GM19324 (cell line): ENCODE measurements at regions not wholly inside any gene's neighbourhood (a gene's known extent, or its start where the extent isn't known, plus 50 kb on each side); places are given as distances from the start of the nearest gene placed in this dataset.

ENCODE experiments used
- ATAC-seq: cut with Tn5 transposase; IDR thresholded peaks from one replicate; pipeline ENCODE4 v1.9.1; 2021; ENCODE audit warnings: mild to moderate bottlenecking, moderate library complexity; ENCODE audit not compliant: unreplicated experiment, low FRiP score

DNA sequence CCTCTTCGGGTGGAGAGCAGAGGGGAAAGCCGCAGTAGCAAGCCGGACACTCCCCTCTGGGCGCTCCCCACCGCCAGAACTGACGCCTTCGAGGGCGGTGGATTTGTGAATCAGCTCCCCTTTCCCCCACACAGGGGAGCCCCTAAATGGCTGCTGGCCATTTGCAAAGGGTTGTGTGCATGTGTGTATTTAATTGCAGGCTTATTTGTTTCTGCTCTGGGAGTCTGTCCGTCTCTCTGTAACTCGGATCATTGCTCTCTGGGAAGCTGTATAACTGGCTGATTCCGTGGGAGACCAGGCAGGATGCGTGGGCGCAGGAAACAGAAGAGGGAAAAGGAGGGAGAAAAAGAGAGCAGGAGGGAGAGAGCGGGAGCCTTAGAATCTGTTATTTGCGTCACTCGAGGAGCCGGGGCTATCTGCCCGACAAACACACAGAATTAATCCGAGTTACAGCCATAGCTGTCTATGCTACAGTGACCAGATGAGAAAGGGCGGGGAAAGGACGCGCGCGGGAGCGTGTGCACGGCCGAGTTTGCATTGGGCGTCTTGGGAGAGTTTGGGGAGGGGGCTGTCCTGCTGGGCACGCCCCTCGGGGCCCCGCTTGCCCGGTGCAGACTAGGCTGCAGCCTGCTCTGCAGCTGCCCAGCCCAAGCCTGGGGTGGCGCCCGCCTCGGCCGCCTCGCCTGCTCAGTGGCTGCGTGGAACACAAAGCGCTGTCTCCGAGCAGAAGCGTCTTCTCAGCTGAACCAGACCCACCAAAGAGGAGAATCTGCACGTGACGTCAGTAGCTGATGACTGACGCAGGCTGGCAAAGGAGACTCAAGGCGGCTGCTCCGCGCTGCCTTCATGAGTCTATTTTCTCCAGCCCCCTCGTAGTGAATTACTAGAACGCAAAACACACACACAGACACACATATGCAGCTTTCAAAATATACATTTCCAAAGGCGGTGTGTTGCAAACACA is 105.3 kb upstream of the HSD17B12 start:
- ATAC-seq = no peak

DNA sequence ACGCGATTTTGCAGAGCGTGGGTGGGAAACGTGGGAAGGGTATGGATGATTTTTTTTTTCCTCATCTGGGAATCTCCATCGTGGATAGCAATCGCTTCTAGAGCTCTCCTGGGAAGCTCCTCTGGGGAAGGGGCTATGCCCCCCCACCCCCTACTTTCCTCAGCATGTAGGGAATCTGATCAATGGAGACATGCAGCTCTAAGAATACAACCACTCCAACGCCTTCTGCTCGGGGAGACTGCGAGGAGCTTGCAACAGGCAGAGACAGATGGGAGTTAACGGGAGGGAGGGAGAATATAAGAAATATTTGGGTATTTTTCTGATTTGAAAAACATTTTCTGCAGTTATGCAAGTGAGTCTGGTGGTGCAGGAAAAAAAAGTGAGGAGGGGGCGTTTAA is 104.6 kb upstream of the HSD17B12 start:
- ATAC-seq = no peak

DNA sequence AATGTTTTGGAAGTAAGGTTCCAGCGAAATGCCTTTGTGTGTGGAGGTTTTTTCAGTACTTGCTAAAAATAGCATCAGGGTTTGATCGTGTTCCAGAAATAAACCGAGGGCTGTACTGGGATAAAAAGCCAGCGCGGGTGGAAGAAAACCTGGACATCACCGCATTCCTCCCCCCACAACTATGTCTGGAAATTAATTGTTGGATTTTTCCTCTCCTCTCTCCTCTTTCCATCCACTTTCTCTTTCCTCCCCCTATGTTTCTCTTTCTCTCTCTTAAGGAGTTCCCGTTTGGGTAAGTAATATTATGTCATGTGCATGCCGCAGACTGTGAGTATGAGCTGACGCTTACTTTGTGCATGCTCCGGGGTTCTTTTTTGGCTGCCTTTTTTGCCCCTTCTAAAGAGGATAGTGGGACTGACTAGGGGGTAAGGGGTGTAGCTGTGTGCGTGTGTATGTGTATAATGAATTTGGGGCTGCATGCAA is 104.2 kb upstream of the HSD17B12 start:
- ATAC-seq = no peak

DNA sequence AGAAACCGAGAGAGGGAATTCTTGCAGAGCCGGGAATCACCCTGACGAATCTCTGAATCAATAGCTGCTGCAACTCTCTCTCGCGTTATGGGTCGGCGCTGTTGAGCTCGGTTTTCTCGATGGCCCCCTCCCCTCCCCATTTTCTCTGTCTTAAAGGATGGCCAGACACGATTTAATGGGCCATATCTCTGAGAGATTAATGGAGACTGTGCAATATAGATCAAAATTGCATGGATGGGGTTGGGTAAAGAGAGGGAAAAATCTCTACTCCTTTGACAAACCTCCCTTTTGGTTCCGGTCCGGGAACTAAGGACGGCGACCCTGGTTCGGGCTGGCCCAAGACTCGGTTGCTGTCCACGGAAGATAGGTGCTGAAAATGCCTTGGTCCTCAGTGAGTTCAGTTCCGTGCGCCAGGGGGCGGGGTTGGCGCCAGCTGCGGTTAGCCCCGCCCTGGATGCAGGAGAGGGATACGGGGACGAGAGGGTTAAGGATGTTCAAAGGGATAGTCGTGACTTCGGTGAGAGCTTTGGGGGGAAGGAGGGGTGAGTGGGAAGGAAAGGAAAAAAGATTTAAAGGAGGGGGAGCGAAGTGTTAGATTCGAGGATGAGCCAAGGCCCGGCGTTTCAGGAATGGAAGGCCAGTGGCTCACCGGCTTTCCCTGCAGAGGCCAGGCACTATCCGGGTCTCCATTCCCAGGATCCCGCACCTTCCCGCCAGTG is 103.6 kb upstream of the HSD17B12 start:
- ATAC-seq = no peak

GRCh38 chr11:43577566-43578264 is 102.8 kb upstream of the HSD17B12 start:
- ATAC-seq = no peak

GRCh38 chr11:43578346-43579170 is 102.0 kb upstream of the HSD17B12 start:
- no peak for ATAC-seq

DNA sequence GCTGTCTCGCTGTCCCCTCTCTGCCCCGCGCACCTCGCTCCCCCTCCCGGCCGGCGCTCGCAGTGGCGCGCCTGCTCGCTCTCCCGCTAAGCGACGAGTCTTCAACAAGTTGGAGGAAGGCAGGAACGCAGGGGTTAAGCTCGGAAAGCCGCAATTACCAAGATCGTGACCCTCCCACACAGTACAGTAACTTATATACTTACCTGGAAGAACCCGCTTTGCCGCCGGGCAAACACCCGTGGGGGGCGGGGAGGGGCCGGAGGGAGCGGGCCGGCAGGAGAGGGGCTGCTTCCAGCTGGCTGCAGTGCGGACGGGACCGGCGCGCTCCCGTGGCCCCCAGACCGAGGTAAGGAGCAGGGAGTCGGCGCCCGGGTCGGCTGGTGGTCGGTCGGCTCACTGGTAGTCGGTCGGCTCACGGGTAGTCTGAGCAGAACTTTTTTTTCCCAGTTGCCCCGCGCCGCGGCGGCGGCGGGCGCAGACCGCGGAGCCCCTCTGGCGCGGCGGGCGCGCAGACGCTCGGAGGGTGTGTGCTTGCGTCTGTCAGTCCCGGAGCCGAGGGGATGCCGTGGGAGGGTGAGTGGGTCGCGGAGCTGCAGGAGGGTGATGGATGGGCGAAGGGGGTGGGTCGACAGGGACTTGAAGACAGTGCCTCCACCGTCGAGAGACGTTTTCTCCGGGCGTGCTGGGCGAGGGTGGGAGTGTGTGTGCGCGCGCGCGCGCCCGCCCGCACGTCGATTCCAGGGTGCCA is 101.2 kb upstream of the HSD17B12 start:
- ATAC-seq = peak; percentile 48

DNA sequence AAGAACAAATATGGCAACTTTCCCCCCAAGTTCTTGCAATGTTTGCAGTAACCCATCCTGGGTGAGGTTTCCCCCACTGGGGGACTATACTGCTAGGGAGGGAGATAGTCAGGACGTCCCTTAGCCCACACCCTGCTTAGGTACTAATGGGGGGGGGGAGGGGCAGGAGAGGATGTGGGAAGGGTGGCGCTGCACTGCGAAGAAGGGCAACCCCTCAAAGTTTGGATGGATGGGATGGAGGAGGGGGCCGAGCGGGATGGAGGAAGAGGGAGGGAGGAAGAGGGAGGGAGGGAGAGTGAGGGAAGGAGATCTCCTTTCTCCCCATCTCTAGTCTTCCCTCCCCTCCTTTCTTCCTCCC is 100.6 kb upstream of the HSD17B12 start:
- ATAC-seq = no peak

DNA sequence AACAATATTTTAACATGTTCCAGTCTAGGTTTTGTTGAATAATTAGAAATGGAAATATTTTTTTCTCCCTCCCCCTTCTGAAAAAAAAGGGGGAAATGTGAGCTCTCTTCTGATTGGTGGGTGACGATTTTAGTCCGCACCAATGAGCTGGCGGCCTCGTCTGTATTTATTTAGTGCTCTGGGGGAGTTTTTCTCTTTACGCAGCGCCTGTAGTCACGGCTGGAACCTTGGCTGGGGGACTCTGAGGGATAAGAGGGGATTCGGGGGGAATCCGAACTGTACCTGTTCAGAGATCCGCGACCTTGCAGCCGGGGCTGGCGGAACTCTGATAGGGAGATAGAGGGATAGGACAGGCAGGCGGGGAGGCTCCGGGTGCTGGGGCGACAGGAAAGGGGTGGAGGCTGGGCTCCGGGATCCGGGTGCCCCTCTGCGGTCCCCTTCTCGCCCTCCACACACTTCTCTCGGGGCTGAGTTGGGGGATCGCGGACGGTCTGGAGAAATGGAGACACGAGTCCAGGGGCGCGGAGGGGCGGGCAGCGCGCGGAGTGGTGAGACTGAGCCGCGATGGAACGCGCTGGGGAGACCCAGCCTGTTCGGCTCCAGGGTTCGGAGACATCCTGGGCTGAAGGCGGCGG is 99.7 kb upstream of the HSD17B12 start:
- no peak for ATAC-seq

GRCh38 chr11:43581370-43582023 is 99.0 kb upstream of the HSD17B12 start:
- ATAC-seq = no peak

DNA sequence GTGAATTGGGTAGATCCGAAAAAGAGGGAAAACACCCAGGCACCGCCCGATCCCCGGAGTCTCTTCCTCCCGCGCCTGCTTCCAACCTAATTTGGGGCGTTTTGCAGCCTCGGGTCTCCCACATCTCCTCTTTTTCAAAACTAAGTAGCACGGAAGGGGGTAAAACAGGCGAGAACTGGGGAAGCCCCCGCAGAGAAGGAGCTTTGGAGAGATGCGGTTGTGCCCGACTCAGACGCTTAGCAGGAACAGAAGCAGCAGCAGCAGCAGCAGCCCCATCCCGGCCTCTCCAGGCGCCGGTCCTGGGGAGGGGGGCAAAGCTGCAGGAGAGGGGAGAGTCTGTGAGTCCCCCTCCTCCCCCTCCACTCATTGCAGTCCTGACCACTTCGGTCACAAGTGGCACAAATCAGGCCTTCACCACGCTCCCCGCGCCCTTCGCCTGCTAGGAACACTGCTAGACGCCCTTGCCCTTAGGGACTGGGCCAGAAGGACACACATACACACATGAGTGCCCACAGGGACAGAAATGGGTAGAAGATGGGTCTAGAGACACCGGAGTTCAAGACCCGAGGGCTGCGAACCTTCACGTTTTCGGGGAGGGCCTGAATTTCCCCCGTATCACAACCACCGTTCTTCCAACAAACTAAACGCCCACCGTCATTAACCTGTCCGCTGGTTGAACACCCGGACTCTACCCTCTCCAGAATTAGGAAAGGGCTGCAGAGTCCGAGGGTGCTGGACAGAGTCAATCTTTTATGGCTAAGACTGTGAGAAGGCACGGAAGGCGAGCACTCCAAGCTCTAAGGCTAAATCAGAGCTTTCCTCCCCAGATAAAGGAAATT is 98.3 kb upstream of the HSD17B12 start:
- ATAC-seq = no peak

DNA sequence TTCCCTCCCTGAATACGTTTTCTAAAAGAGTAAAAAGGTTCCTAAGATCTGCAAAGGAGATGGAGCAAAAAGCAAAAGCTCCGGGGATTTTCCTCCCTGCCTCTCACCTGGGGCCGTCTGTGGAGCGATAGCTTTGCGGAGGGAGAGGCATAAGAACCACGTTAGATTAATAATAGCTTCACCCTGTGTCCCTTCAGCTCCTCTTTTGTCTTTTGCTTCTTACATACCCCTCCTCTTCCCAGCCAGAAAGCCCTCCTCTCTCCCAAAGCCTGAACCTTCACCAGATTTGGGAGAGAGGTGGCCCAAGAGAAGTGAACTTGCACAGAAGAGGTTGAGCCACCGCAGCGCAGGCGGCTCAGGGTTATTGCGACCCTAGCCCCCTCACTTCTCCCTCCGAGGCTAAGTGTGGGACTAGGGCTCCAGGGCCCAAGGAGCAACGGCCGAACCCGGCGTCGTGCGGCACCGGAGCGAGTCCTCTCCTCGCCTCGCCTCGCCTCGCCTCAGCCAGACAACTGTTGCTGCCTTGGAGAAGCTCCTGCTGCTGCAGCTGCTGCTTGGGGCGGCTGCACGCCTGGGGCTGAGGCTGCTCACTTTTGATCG is 97.6 kb upstream of the HSD17B12 start:
- no peak for ATAC-seq

DNA sequence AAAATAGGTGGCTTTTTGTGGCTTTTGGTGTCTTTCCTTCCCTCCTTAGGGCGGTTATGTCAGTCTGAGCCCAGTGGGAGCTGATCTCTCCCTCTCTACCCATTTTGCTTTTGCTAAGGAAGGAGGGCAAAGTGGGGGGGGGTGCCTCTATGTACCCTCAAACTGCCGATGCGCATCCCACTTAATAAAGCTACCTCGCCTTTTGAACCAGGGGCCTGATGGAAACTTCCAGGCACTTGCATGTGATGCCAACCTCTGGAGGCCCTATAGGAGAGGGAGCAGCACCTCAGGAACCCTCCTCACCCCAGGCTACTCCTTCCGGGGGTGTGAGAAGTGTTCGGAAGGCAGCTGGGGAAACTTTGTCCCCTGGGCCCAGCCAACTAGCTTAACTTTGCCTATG is 97.0 kb upstream of the HSD17B12 start:
- ATAC-seq = no peak

DNA sequence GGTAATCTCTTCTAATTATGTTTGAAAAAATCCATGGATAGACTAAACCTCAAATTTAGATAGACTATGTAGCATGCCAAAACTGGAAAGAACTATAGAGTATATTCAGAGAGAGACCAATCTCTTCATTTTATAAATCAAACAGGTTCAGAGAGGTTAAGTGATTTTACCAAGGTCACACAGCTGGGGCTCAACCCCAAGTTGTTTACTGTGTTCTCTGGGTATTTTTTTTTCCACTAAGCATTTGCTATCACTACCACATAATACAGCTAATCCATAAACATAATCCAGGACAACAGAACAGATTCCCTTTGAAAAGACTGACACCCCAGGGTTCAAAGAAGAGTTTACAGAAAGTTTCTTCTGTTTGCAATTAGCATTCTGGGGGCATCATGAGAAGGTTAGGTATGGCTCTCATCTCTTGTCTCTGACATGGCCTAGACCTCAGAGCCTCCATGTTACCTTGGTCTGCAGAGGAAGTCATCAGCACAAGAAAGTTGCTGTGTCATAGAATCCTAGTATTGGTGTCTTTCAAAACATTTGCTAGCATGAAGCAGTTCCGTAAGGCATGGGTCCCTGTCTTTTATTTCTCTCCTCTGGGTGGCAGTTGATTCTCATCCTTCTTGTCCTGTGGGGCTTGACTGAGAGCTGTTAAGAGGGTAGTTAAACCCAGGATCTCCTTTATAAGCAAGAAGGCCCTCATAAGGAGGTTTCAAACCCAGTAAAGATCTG is 94.5 kb upstream of the HSD17B12 start:
- ATAC-seq = no peak

DNA sequence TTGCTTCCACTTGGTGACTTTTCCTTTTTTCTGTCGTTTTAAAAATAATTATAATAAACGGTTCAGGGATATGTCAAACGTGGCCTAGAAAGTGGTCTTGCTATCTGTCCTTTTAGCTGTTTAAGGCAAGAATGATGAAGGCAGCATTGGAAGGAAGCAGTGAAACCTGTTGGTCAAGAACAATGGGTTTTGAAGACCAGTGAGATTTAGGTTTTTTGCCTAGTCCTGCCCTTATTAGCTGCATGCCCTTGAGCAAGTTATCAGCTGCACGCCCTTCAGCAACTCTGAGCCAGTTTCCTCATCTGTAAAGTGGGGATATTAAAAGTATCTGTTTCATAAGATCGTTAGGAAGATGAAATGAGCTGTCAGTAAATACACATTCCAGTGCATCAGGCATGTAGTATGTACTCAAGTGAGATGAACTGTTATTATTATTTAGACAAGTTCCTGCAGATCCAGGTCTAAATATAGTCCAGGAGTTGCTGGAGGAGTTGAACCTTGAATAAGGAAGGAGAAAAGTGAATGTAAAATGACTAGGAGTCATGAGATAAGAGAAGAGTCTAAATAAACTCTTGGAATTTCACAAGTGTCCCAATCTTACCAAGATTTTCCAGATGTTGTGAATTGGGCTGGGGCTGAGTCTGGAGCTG is 90.8 kb upstream of the HSD17B12 start:
- no peak for ATAC-seq

- no peak for ATAC-seq
These were observed 79.0 kb upstream of the HSD17B12 start for GRCh38 chr11:43601511-43601910.
